A673 (cell line): ENCODE measurements at regions not wholly inside any gene's neighbourhood (a gene's known extent, or its start where the extent isn't known, plus 50 kb on each side); places are given as distances from the start of the nearest gene placed in this dataset.

Source experiments
- BruUV-seq: library from RNA; stranded (reverse); fragments of 400-500 nt; replicated peaks from 2 replicates; lab custom pipeline; 2021; lab: Mats Ljungman, UMichigan
- CTCF ChIA-PET: fragments of 300-600 bp; sonication (Branson Sonifier 250); formaldehyde crosslinking; loops from one replicate; lab custom pipeline; 2022; ENCODE audit warnings: antibody characterized with exemption; lab: Charles Lee
- POLR2A ChIA-PET: fragments of 300-600 bp; sonication (Branson Sonifier 250); formaldehyde crosslinking; loops from one replicate; lab custom pipeline; 2022; ENCODE audit warnings: antibody characterized with exemption; ENCODE audit not compliant: low non-redundant PET; lab: Charles Lee
- DNase-seq: peaks from one replicate; pipeline ENCODE4 v3.0.0-alpha.2; 2015; ENCODE audit warnings: low spot score
- H3K27ac ChIP-seq: fragments of 200-600 bp; sonication (generic); 2 replicates; pipeline ENCODE4 v1.5.1; 2016; ENCODE audit warnings: mixed run types, low read depth, mild to moderate bottlenecking, mixed read lengths, antibody characterized with exemption, low read length; ENCODE audit not compliant: poor library complexity, severe bottlenecking
- H3K27me3 ChIP-seq: fragments of 200-600 bp; sonication (generic); replicated peaks from 2 replicates; pipeline ENCODE4 v1.6.1; 2017; ENCODE audit warnings: mixed run types, low read depth, mild to moderate bottlenecking, mixed read lengths, antibody characterized with exemption, low read length; ENCODE audit not compliant: insufficient read depth, poor library complexity
- H3K36me3 ChIP-seq: fragments of 200-600 bp; sonication (generic); 2 replicates; pipeline ENCODE4 v1.6.1; 2016; ENCODE audit warnings: mixed run types, mild to moderate bottlenecking, mixed read lengths, antibody characterized with exemption, low read length; ENCODE audit not compliant: insufficient read depth, poor library complexity, severe bottlenecking
- H3K4me1 ChIP-seq: fragments of 200-600 bp; sonication (generic); 2 replicates; pipeline ENCODE4 v1.6.1; 2017; ENCODE audit warnings: mixed run types, mild to moderate bottlenecking, mixed read lengths, antibody characterized with exemption, low read length; ENCODE audit not compliant: insufficient read depth, poor library complexity, severe bottlenecking
- H3K4me3 ChIP-seq: fragments of 200-600 bp; sonication (generic); 2 replicates; pipeline ENCODE4 v1.5.1; 2016; ENCODE audit warnings: low read depth, mixed run types, mild to moderate bottlenecking, mixed read lengths, low read length; ENCODE audit not compliant: poor library complexity, severe bottlenecking
- H3K9me3 ChIP-seq: fragments of 200-600 bp; sonication (generic); 2 replicates; pipeline ENCODE4 v1.6.1; 2016; ENCODE audit warnings: mixed run types, low read depth, mild to moderate bottlenecking, mixed read lengths, antibody characterized with exemption, low read length; ENCODE audit not compliant: poor library complexity, severe bottlenecking
- CTCF ChIP-seq: fragments of 300-800, 200-600 bp; sonication (generic); conservative IDR thresholded peaks from 2 replicates; pipeline ENCODE4 v1.5.1; 2017; ENCODE audit warnings: low read depth, mild to moderate bottlenecking, antibody characterized with exemption, low read length, moderate library complexity, mixed read lengths
- EZH2 ChIP-seq: fragments of 200-600 bp; sonication (generic); IDR thresholded peaks from 2 replicates; pipeline ENCODE4 v1.6.1; 2017; ENCODE audit warnings: borderline replicate concordance, low read depth, mild to moderate bottlenecking, mixed read lengths, antibody characterized with exemption, low read length; ENCODE audit not compliant: poor library complexity, severe bottlenecking
- intact Hi-C: fragments of 100-400 bp; cut with micrococcal nuclease; formaldehyde crosslinking; loops from one replicate; pipeline ENCODE4 v1.10.0; 2022; ENCODE audit not compliant: unreplicated experiment

DNA sequence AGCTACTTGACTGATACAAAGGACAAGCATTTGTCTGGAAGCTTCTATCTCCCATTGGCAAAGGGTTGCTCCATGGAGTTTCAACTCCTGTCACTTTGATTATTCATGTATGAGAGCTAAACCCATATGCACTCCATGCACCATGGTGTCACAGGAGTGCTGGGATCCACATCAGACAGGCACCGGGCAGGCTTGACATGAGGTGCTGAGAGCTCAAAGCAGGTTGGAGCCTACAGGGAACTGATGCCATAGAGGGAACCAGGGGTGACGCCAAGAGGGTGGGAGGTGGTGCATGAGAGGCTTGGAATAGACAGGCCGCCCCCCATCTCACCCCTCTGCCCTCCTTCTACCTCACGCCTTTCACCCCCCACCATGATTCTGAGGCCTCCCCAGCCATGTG, 199.8 kb upstream of the CCDC68 start:
- CTCF ChIA-PET = no interaction called here
- no peak for TF ChIP-seq EZH2
- TF ChIP-seq CTCF = no peak
- DNase-seq = no peak
- no peaks in the 10 kb centered on the region for H3K4me1 ChIP-seq
- H3K27ac ChIP-seq = no peak overlapping the region
- H3K27me3 ChIP-seq = peaks cover 6% of the 10 kb centered on the region
- POLR2A ChIA-PET = no interaction called here
- intact Hi-C loops = no loop called here
- no peak overlapping the region for H3K4me3 ChIP-seq
- no TSS peak for BruUV-seq
- H3K36me3 ChIP-seq = no peaks in the 10 kb centered on the region
- H3K9me3 ChIP-seq = no peaks in the 10 kb centered on the region

- TF ChIP-seq CTCF = no peak
- no peak for TF ChIP-seq EZH2
- H3K9me3 ChIP-seq = no peaks in the 10 kb centered on the region
- no peak overlapping the region for H3K27ac ChIP-seq
- CTCF ChIA-PET = no interaction called here
- no peaks in the 10 kb centered on the region for H3K4me1 ChIP-seq
- H3K27me3 ChIP-seq = peaks cover 11% of the 10 kb centered on the region
- intact Hi-C loops = no loop called here
- no peaks in the 10 kb centered on the region for H3K36me3 ChIP-seq
- DNase-seq = no peak
- POLR2A ChIA-PET = interaction anchor here (0.6 kb wide), 1 partner anchor 381 kb away, joined by 4 read pairs; no protein-coding TSS in a partner anchor
- H3K4me3 ChIP-seq = no peak overlapping the region
- no TSS peak for BruUV-seq
Observed at GRCh38 chr18:55158570-55158969, 199.3 kb upstream of the CCDC68 start.

DNA sequence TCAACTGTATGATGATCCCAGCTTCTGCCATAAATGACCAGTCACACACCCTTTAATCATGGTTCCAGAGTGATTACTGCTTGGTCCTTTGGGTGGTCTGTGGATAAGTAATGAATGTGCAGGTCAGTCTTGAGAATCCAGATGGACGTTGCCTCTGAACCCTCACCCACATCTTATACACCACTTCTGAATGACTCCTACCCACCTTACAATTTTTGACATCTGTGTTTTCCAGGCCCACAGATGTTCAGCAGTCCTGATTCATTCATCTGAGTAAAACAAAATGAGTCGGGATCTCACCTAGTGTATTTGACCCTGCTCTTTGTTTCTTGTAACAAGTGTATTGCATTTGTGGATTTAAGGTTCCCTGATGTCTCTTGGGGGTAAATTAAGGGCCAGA, 194.1 kb upstream of the CCDC68 start:
- H3K27ac ChIP-seq = no peak overlapping the region
- intact Hi-C loops = no loop called here
- H3K36me3 ChIP-seq = no peaks in the 10 kb centered on the region
- DNase-seq = no peak
- BruUV-seq = no TSS peak
- TF ChIP-seq CTCF (no peak), EZH2 (no peak)
- CTCF ChIA-PET = no interaction called here
- POLR2A ChIA-PET = no interaction called here
- no peak overlapping the region for H3K4me3 ChIP-seq
- H3K4me1 ChIP-seq = no peaks in the 10 kb centered on the region
- H3K9me3 ChIP-seq = no peaks in the 10 kb centered on the region
- peaks cover 52% of the 10 kb centered on the region for H3K27me3 ChIP-seq
